Epithelial cell of esophagus (primary cell): ENCODE measurements at regions not wholly inside any gene's neighbourhood (a gene's known extent, or its start where the extent isn't known, plus 50 kb on each side); places are given as distances from the start of the nearest gene placed in this dataset.

Experiments
- DNase-seq: peaks from one replicate; pipeline ENCODE4 v3.0.0; 2010; ENCODE audit warnings: low read depth
- H3K4me3 ChIP-seq: 2 replicates; pipeline ENCODE4 v1.5.1; 2011; ENCODE audit warnings: mild to moderate bottlenecking, low read length, control low read depth
- TF ChIP-seq, protein P1 (sequence below): IDR thresholded peaks from 2 replicates; pipeline ENCODE4 v1.5.1; 2011; ENCODE audit warnings: low read depth, mild to moderate bottlenecking, low read length, control low read depth, inconsistent platforms; ENCODE audit not compliant: insufficient read depth; ENCODE audit errors: missing control alignments

DNA sequence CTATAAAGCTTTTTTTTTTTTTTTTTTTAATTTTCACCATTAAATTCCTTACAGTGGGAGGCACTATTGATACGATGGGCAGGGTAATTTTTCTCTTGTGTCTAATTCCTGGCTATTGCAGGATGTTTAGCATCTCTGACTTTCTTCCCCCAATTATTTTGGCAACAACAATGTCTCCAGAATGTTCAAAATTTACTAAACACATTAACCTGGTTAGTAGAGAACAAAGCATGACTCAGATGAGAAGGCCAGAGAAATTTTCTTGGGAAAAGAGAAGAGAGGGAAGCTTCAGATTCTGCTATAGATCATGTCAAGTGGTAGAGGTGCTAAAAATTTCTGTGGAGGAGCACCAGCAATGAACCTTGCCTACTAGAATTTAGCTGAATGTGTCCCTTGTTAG is 171.5 kb upstream of the PRICKLE1 start:
- no peak overlapping the region for H3K4me3 ChIP-seq
- no peak for DNase-seq
- TF ChIP-seq, protein P1, sequence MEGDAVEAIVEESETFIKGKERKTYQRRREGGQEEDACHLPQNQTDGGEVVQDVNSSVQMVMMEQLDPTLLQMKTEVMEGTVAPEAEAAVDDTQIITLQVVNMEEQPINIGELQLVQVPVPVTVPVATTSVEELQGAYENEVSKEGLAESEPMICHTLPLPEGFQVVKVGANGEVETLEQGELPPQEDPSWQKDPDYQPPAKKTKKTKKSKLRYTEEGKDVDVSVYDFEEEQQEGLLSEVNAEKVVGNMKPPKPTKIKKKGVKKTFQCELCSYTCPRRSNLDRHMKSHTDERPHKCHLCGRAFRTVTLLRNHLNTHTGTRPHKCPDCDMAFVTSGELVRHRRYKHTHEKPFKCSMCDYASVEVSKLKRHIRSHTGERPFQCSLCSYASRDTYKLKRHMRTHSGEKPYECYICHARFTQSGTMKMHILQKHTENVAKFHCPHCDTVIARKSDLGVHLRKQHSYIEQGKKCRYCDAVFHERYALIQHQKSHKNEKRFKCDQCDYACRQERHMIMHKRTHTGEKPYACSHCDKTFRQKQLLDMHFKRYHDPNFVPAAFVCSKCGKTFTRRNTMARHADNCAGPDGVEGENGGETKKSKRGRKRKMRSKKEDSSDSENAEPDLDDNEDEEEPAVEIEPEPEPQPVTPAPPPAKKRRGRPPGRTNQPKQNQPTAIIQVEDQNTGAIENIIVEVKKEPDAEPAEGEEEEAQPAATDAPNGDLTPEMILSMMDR: no peak

- TF ChIP-seq, protein P1: no peak
Measured at GRCh38 chr12:42760550-42760949, 171.0 kb upstream of the PRICKLE1 start.

GRCh38 chr12:42759622-42760273 is 170.2 kb upstream of the PRICKLE1 start:
- H3K4me3 ChIP-seq: no peak overlapping the region
- peak; percentile 40 for DNase-seq
- TF ChIP-seq, protein P1: no peak

More at GRCh38 chr12:42760550-42760949, 171.0 kb upstream of the PRICKLE1 start:
- peak; percentile 24 for DNase-seq
- no peak overlapping the region for H3K4me3 ChIP-seq

- DNase-seq: peak; percentile 82
- no peak overlapping the region for H3K4me3 ChIP-seq
- TF ChIP-seq, protein P1: no peak
Measured at GRCh38 chr12:42758806-42759205, 169.3 kb upstream of the PRICKLE1 start.

GRCh38 chr12:42757624-42758119 is 168.1 kb upstream of the PRICKLE1 start:
- no peak for DNase-seq
- no peak overlapping the region for H3K4me3 ChIP-seq
- TF ChIP-seq, protein P1: no peak

GRCh38 chr12:42756841-42757623 is 167.5 kb upstream of the PRICKLE1 start:
- H3K4me3 ChIP-seq: no peak overlapping the region
- DNase-seq: peak; percentile 95
- TF ChIP-seq, protein P1: no peak
